NCI-H748 (cell line): ENCODE measurements at regions not wholly inside any gene's neighbourhood (a gene's known extent, or its start where the extent isn't known, plus 50 kb on each side); places are given as distances from the start of the nearest gene placed in this dataset.

Experiments
- DNase-seq: peaks from one replicate; lab custom pipeline; 2025; ENCODE audit not compliant: unreplicated experiment; lab: John Stamatoyannopoulos, UW

DNA sequence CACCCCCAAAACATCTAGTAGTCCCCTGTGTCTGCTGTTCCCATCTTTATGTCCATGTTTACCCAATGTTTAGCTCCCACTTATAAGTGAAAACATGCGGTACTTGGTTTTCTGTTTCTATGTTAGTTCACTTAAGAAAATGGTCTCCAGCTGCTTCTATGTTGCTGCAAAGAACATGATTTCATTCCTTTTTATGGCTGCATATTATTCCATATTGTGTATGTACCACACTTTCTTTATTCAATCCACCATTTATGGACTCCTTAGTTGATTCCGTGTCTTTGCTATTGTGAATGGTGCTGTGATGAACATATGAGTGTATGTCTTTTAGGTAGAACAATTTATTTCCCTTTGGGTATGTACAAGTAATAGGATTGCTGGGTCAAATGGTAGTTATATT lies 51.2 kb downstream of the GRK7 start:
- no peak for DNase-seq

DNA sequence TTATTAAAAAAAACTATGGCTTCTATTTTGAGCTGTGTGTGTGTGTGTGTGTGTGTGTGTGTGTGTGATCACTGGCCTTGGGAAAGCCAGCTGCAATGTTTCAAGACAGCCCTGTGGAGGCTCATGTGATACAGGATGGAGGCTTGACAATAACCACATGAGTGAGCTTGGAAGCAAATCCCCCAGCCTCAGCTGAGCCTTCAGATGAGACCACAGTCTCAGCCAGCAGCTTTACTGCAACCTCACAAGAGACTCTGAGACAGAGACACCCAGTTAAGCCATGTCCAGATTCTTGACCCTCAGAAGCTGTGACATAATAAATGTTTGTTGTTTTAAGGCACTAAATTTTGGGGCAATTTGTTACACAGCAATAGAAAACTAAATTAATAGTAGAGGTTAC lies 52.5 kb downstream of the GRK7 start:
- DNase-seq: no peak

- peak; percentile 0 for DNase-seq
Measured at GRCh38 chr3:141816958-141817357, 53.8 kb downstream of the GRK7 start.

DNA sequence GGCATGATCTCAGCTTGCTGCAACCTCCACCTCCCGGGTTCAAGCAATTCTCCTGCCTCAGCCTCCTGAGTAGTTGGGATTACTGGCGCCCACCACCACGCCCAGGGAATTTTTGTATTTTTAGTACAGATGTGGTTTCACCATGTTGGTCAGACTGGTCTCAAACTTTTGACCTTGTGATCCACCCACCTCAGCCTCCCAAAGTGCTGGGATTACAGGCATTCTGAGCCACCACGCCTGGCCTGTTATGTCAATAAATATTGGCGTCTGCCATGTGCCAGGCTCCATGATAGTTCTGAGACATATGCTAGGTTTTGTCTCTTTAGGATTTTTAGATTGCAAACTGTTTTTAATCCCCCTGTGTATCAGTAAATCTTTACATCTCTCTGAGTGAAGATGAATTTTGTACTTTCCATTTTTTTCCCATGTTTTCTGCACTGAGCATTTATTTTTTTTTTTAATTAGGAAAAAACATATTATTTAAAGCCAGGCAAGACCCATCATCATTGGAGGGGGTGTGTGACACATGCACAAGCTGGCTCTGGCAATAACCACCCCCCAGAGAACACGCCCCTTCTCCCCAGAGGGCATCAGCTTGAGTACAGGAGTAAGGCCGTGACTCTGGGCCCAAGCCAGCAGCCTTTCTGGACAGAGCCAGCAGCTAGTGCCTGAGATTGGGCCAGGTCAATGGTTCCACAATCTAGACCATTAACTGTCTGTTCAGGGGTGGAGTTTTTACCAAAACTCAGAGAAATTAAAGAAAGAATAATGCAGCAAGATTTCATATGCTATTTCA lies 51.0 kb upstream of the ATP1B3 start:
- no peak for DNase-seq
